ENCODE measurements at regions not wholly inside any gene's neighbourhood (a gene's known extent, or its start where the extent isn't known, plus 50 kb on each side); places are given as distances from the start of the nearest gene placed in this dataset.
A peak's percentile ranks its signal among the peaks of the same experiment; 100 is the strongest.

GRCh38 chr2:176540995-176541394 is 271.8 kb downstream of the MTX2 start:
- no peak for TF ChIP-seq CTCF (IDR thresholded peaks at IDR 0.05; ENCODE audit: low read depth, low read length)

GRCh38 chr2:176542476-176542875 is 273.2 kb downstream of the MTX2 start:
- no peak for DNase-seq (ENCODE audit: extremely low read depth, low read depth)
- no peak for TF ChIP-seq CTCF (IDR thresholded peaks at IDR 0.05; ENCODE audit: low read depth, low read length)

More at GRCh38 chr2:176540995-176541394, 271.8 kb downstream of the MTX2 start:
- no peak for DNase-seq (ENCODE audit: extremely low read depth, low read depth)

- DNase-seq (ENCODE audit: extremely low read depth, low read depth), result no peak
- no peak for TF ChIP-seq CTCF (IDR thresholded peaks at IDR 0.05; ENCODE audit: low read depth, low read length)
These were observed 275.3 kb downstream of the MTX2 start for GRCh38 chr2:176544557-176544956.

GRCh38 chr2:176544991-176545956 is 276.0 kb downstream of the MTX2 start:
- no peak for DNase-seq (ENCODE audit: extremely low read depth, low read depth)
- no peak for TF ChIP-seq CTCF (IDR thresholded peaks at IDR 0.05; ENCODE audit: low read depth, low read length)

- DNase-seq (ENCODE audit: extremely low read depth, low read depth), result no peak
- TF ChIP-seq CTCF (IDR thresholded peaks at IDR 0.05; ENCODE audit: low read depth, low read length), result no peak
These were observed 277.3 kb downstream of the MTX2 start for GRCh38 chr2:176546550-176546949.

GRCh38 chr2:176552501-176553135 is 283.4 kb downstream of the MTX2 start:
- no peak for DNase-seq (ENCODE audit: extremely low read depth, low read depth)
- TF ChIP-seq CTCF (IDR thresholded peaks at IDR 0.05; ENCODE audit: low read depth, low read length), result no peak

- DNase-seq (ENCODE audit: extremely low read depth, low read depth), result no peak
These were observed 284.5 kb downstream of the MTX2 start for GRCh38 chr2:176553685-176554100.

More at GRCh38 chr2:176553685-176554100, 284.5 kb downstream of the MTX2 start:
- TF ChIP-seq CTCF (IDR thresholded peaks at IDR 0.05; ENCODE audit: low read depth, low read length), result peak; percentile 26
